ENCODE measurements at regions not wholly inside any gene's neighbourhood (a gene's known extent, or its start where the extent isn't known, plus 50 kb on each side); places are given as distances from the start of the nearest gene placed in this dataset.

DNA sequence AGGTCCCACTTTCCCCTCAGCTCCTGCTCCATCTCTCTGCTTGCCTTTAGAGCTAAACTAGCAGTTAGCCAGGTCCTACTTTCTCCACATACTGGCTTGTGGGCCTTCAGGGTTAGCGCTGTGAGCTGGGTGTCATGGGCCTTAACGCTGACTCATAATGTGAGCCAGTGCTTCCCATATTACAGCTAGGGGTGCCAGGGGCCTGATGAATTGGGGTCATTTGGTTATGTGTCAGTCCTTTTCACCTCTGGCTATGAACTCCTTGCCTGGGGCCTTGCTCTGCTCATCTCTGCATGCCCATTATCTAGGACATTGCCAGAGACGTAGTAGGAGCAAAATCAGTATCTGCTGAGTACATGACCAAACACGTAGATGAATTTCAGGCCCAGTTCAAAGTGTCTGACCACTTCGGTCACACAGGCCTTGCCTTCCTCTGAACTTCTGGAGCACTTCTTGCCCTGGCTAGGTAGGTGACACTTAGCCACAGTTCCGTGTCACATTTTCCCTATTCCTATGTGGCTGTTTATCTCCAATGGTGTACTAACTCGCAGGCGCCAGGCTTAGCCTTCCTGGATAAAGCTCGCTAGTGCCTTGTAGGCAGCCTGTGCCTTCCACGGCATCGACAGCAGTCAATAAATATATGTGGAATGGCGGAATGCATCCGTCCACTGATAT lies 103.2 kb upstream of the SIX3 start:
- DNase-seq = no peak
- no peaks in the 10 kb centered on the region for H3K36me3 ChIP-seq (ENCODE audit: control insufficient read depth in 4 of 4, insufficient read depth in 4 of 4, low read length in 3 of 4)
- no peak overlapping the region for H3K4me3 ChIP-seq (ENCODE audit: control insufficient read depth in 1 of 7, extremely low read depth in 1 of 7, insufficient read depth in 4 of 7, low read depth in 2 of 7, low read length in 6 of 7)
- H3K9me3 ChIP-seq (ENCODE audit: control extremely low read depth in 1 of 5, control insufficient read depth in 4 of 5, insufficient read depth in 2 of 5, low read depth in 1 of 5, low read length in 4 of 5) = peaks cover 0 to 6% (median 4%) of the 10 kb centered on the region in 5 experiments
- POLR2A ChIA-PET = no interaction called here
- peaks cover 0 to 7% (median 3%) of the 10 kb centered on the region in 5 experiments for H3K27me3 ChIP-seq (replicated peaks in 2 of 5; ENCODE audit: control insufficient read depth in 4 of 5, insufficient read depth in 5 of 5, low read length in 4 of 5)
- CTCF ChIA-PET = no interaction called here
- 92% methylated on average over 13 of the region's 13 CpGs for WGBS (ENCODE audit: insufficient coverage)
- H3K4me1 ChIP-seq (ENCODE audit: control extremely low read depth in 1 of 4, control insufficient read depth in 4 of 4, insufficient read depth in 4 of 4, low read length in 3 of 4) = no peaks in the 10 kb centered on the region
- H3K27ac ChIP-seq (ENCODE audit: insufficient read depth in 1 of 2, low read depth in 1 of 2, low read length in 2 of 2, poor library complexity in 1 of 2, severe bottlenecking in 2 of 2) = no peak overlapping the region

DNA sequence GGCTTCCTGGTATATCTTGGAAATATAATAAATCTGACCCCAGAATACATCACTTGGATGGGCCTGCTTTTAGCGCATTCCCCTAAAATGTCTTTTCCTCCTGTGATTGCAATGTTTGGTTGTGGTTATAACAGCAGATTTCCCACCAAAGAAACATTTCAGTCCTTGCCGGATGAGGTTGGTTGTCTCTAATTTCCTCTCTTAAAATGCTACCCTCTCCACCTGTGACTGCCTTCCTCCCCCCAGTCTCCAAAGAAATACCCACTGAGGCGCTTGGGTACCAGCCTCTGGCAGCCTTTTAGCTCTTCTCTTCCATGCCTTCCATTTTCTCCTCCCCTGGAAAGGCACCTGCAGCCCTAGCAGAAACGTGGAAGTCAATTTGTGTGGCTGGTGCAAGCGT lies 102.1 kb upstream of the SIX3 start:
- DNase-seq = no peak
- POLR2A ChIA-PET = no interaction called here
- no peaks in the 10 kb centered on the region for H3K36me3 ChIP-seq (ENCODE audit: control insufficient read depth in 4 of 4, insufficient read depth in 4 of 4, low read length in 3 of 4)
- CTCF ChIA-PET = no interaction called here
- H3K27me3 ChIP-seq (replicated peaks in 2 of 5; ENCODE audit: control insufficient read depth in 4 of 5, insufficient read depth in 5 of 5, low read length in 4 of 5) = peaks cover 0 to 9% (median 4%) of the 10 kb centered on the region in 5 experiments
- H3K27ac ChIP-seq (ENCODE audit: insufficient read depth in 1 of 2, low read depth in 1 of 2, low read length in 2 of 2, poor library complexity in 1 of 2, severe bottlenecking in 2 of 2) = no peak overlapping the region
- WGBS (ENCODE audit: insufficient coverage) = no CpG with 5 or more reads among the region's 5 CpGs
- H3K9me3 ChIP-seq (ENCODE audit: control extremely low read depth in 1 of 5, control insufficient read depth in 4 of 5, insufficient read depth in 2 of 5, low read depth in 1 of 5, low read length in 4 of 5) = peaks cover 0 to 4% (median 0%) of the 10 kb centered on the region in 5 experiments
- no peaks in the 10 kb centered on the region for H3K4me1 ChIP-seq (ENCODE audit: control extremely low read depth in 1 of 4, control insufficient read depth in 4 of 4, insufficient read depth in 4 of 4, low read length in 3 of 4)
- H3K4me3 ChIP-seq (ENCODE audit: control insufficient read depth in 1 of 7, extremely low read depth in 1 of 7, insufficient read depth in 4 of 7, low read depth in 2 of 7, low read length in 6 of 7) = no peak overlapping the region

DNA sequence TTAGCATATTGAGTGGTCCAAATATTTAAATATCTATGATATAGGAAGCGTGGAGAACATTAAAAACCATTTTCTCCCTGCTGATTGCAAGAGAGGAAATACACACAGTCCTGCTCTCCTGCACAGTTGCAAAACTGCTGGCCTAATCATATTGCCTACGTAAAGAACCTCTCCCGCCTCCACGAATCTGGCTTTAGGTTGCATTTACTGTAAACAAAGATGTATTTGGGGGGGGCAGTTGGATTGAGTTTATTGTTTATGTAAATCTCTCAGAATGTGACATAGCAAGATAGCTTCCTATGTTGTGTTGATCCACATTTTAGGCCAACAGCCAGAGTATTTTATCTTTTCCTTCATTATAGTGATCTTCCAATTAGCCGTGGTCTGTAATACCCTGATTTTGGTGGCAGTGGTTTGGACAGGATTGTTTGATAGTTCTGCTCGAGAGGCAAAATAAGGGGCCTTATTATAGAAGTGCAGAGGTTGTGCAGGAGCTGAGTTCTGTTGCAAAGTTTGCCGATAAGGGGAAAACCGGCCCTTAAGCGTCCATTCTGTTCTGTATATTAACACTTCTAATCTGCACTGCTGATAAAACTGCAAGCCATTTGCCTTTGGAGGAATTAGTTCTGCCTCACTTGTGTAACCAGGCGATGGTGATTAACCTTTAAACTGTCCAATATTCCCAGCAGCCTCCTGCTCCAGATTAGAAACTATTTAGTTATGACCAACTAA lies 101.6 kb upstream of the SIX3 start:
- 93% methylated on average over 6 of the region's 10 CpGs for WGBS (ENCODE audit: insufficient coverage)
- peaks cover 0 to 3% (median 0%) of the 10 kb centered on the region in 5 experiments for H3K9me3 ChIP-seq (ENCODE audit: control extremely low read depth in 1 of 5, control insufficient read depth in 4 of 5, insufficient read depth in 2 of 5, low read depth in 1 of 5, low read length in 4 of 5)
- H3K4me1 ChIP-seq (ENCODE audit: control extremely low read depth in 1 of 4, control insufficient read depth in 4 of 4, insufficient read depth in 4 of 4, low read length in 3 of 4) = no peaks in the 10 kb centered on the region
- ChIA-PET POLR2A (no interaction called here), CTCF (no interaction called here)
- no peak for DNase-seq
- no peak overlapping the region for H3K4me3 ChIP-seq (ENCODE audit: control insufficient read depth in 1 of 7, extremely low read depth in 1 of 7, insufficient read depth in 4 of 7, low read depth in 2 of 7, low read length in 6 of 7)
- no peaks in the 10 kb centered on the region for H3K36me3 ChIP-seq (ENCODE audit: control insufficient read depth in 4 of 4, insufficient read depth in 4 of 4, low read length in 3 of 4)
- no peak overlapping the region for H3K27ac ChIP-seq (ENCODE audit: insufficient read depth in 1 of 2, low read depth in 1 of 2, low read length in 2 of 2, poor library complexity in 1 of 2, severe bottlenecking in 2 of 2)
- H3K27me3 ChIP-seq (replicated peaks in 2 of 5; ENCODE audit: control insufficient read depth in 4 of 5, insufficient read depth in 5 of 5, low read length in 4 of 5) = peaks cover 0 to 14% (median 6%) of the 10 kb centered on the region in 5 experiments

DNA sequence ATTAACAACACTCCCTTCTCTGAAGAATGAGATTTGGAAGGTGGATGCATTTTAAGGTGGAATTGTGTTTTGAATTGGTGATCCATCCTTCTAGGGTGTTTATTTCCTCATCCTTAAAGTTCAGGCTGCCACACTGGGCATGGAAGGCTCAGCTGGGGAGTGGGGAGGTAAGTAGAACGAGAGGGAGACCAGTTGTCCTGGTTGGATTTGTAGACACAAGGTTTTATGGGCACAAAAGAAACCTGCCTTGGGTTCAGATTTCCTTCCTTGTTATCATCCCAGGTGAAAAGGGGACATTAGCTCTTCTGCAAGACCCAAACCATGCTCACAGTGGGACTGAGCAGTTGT lies 101.0 kb upstream of the SIX3 start:
- no peaks in the 10 kb centered on the region for H3K4me1 ChIP-seq (ENCODE audit: control extremely low read depth in 1 of 4, control insufficient read depth in 4 of 4, insufficient read depth in 4 of 4, low read length in 3 of 4)
- DNase-seq = no peak
- POLR2A ChIA-PET = no interaction called here
- CTCF ChIA-PET = no interaction called here
- peaks cover 0 to 14% (median 6%) of the 10 kb centered on the region in 5 experiments for H3K27me3 ChIP-seq (replicated peaks in 2 of 5; ENCODE audit: control insufficient read depth in 4 of 5, insufficient read depth in 5 of 5, low read length in 4 of 5)
- 100% methylated on average over 1 of the region's 1 CpG for WGBS (ENCODE audit: insufficient coverage)
- H3K36me3 ChIP-seq (ENCODE audit: control insufficient read depth in 4 of 4, insufficient read depth in 4 of 4, low read length in 3 of 4) = no peaks in the 10 kb centered on the region
- no peak overlapping the region for H3K27ac ChIP-seq (ENCODE audit: insufficient read depth in 1 of 2, low read depth in 1 of 2, low read length in 2 of 2, poor library complexity in 1 of 2, severe bottlenecking in 2 of 2)
- H3K4me3 ChIP-seq (ENCODE audit: control insufficient read depth in 1 of 7, extremely low read depth in 1 of 7, insufficient read depth in 4 of 7, low read depth in 2 of 7, low read length in 6 of 7) = no peak overlapping the region
- peaks cover 0 to 3% (median 0%) of the 10 kb centered on the region in 5 experiments for H3K9me3 ChIP-seq (ENCODE audit: control extremely low read depth in 1 of 5, control insufficient read depth in 4 of 5, insufficient read depth in 2 of 5, low read depth in 1 of 5, low read length in 4 of 5)

DNA sequence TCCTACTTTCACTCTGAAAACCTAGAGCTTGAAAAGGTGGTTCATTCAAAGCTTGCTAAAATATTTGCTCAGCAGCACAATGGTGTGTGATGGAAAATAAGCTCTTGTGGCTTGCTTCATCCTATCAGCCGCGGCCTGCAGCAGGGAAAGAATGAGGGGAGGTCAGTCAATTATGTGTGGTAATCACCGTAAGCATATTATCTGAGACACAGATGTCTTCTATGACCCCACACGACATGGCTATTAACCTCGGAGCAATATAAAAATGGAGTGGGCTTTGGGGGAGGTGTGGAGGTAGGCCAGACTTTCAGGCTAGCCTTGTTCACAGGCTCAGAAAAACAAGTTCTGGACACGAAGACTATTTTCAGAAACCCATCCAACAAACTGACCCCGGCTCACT lies 98.4 kb upstream of the SIX3 start:
- no peak overlapping the region for H3K4me3 ChIP-seq (ENCODE audit: control insufficient read depth in 1 of 7, extremely low read depth in 1 of 7, insufficient read depth in 4 of 7, low read depth in 2 of 7, low read length in 6 of 7)
- H3K9me3 ChIP-seq (ENCODE audit: control extremely low read depth in 1 of 5, control insufficient read depth in 4 of 5, insufficient read depth in 2 of 5, low read depth in 1 of 5, low read length in 4 of 5) = peaks cover 0 to 3% (median 0%) of the 10 kb centered on the region in 5 experiments
- H3K36me3 ChIP-seq (ENCODE audit: control insufficient read depth in 4 of 4, insufficient read depth in 4 of 4, low read length in 3 of 4) = no peaks in the 10 kb centered on the region
- H3K27me3 ChIP-seq (replicated peaks in 2 of 5; ENCODE audit: control insufficient read depth in 4 of 5, insufficient read depth in 5 of 5, low read length in 4 of 5) = peaks cover 0 to 15% (median 10%) of the 10 kb centered on the region in 5 experiments
- POLR2A ChIA-PET = no interaction called here
- DNase-seq = no peak
- H3K27ac ChIP-seq (ENCODE audit: insufficient read depth in 1 of 2, low read depth in 1 of 2, low read length in 2 of 2, poor library complexity in 1 of 2, severe bottlenecking in 2 of 2) = no peak overlapping the region
- CTCF ChIA-PET = no interaction called here
- H3K4me1 ChIP-seq (ENCODE audit: control extremely low read depth in 1 of 4, control insufficient read depth in 4 of 4, insufficient read depth in 4 of 4, low read length in 3 of 4) = no peaks in the 10 kb centered on the region
- 98% methylated on average over 5 of the region's 7 CpGs for WGBS (ENCODE audit: insufficient coverage)

DNA sequence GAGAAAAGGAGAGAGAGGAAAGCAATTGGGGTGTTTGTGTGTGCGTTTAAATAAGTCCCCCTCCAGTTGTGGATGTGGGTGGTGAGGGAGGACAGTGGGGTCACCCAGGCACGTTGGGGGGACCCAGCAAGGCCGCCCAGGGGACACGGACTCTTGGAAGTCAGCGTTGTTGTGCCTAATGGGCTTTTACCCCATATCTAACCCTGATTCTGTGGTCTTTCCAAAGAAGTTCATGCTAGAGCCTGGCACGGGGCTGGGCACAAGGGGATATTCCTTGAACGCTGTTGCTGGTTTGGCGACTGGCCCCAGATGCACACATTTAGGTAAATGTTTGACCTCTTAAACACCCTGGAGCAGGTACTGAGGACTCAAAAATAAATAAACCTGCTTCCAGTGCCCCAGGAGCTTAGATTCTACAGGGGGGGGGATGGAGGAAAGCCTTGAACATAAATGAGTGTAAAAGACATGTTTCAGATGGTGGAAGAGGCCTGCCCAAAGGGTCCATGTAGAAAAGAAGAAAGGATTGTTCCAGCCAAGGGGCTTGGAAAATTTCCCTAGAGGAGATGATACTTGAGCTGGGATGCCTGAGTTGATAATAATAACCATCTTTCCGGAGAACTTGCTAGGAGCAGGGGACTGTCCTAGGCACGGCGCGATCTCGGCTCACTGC lies 97.7 kb upstream of the SIX3 start:
- WGBS (ENCODE audit: insufficient coverage) = 97% methylated on average over 13 of the region's 13 CpGs
- Histone ChIP-seq H3K36me3 (ENCODE audit: control insufficient read depth in 4 of 4, insufficient read depth in 4 of 4, low read length in 3 of 4) (no peaks in the 10 kb centered on the region), H3K4me3 (ENCODE audit: control insufficient read depth in 1 of 7, extremely low read depth in 1 of 7, insufficient read depth in 4 of 7, low read depth in 2 of 7, low read length in 6 of 7) (no peak overlapping the region), H3K9me3 (ENCODE audit: control extremely low read depth in 1 of 5, control insufficient read depth in 4 of 5, insufficient read depth in 2 of 5, low read depth in 1 of 5, low read length in 4 of 5) (peaks cover 0 to 3% (median 0%) of the 10 kb centered on the region in 5 experiments), H3K4me1 (ENCODE audit: control extremely low read depth in 1 of 4, control insufficient read depth in 4 of 4, insufficient read depth in 4 of 4, low read length in 3 of 4) (no peaks in the 10 kb centered on the region), H3K27me3 (replicated peaks in 2 of 5; ENCODE audit: control insufficient read depth in 4 of 5, insufficient read depth in 5 of 5, low read length in 4 of 5) (peaks cover 0 to 19% (median 10%) of the 10 kb centered on the region in 5 experiments), H3K27ac (ENCODE audit: insufficient read depth in 1 of 2, low read depth in 1 of 2, low read length in 2 of 2, poor library complexity in 1 of 2, severe bottlenecking in 2 of 2) (no peak overlapping the region)
- ChIA-PET POLR2A (no interaction called here), CTCF (no interaction called here)
- no peak for DNase-seq

DNA sequence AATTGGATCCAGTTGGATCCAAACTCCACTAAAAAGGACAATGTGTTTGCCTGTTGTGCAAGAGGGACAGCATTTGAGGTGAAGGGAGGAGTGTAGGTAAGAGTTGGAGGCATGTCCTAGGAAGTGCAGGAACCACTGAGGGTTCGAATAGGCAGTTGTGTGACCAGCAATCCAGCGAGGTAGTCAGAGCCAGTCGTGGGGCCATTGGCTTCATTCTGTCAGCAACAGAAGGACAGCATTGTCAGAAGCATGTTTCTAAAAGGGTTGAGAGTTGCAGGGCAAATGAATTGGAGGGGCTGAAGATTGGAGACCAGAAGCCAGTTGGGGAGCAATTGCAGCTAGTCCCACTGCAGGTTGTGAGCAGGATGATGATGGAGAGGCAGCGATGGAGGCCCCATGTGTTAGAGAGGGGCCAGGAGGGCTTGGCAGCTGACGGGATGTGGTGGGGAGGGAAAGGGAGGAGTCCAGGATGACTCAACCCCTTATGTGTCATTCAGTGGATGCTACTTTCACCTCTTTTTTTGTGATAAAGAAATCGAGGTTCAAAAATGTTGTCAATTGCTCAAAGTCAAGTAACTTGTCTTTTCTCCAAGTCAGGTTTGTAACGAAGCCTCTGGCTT lies 96.7 kb upstream of the SIX3 start:
- H3K9me3 ChIP-seq (ENCODE audit: control extremely low read depth in 1 of 5, control insufficient read depth in 4 of 5, insufficient read depth in 2 of 5, low read depth in 1 of 5, low read length in 4 of 5) = peaks cover 0 to 3% (median 0%) of the 10 kb centered on the region in 5 experiments
- H3K27ac ChIP-seq (ENCODE audit: insufficient read depth in 1 of 2, low read depth in 1 of 2, low read length in 2 of 2, poor library complexity in 1 of 2, severe bottlenecking in 2 of 2) = no peak overlapping the region
- no peak for DNase-seq
- ChIA-PET CTCF (no interaction called here), POLR2A (no interaction called here)
- no peak overlapping the region for H3K4me3 ChIP-seq (ENCODE audit: control insufficient read depth in 1 of 7, extremely low read depth in 1 of 7, insufficient read depth in 4 of 7, low read depth in 2 of 7, low read length in 6 of 7)
- H3K4me1 ChIP-seq (ENCODE audit: control extremely low read depth in 1 of 4, control insufficient read depth in 4 of 4, insufficient read depth in 4 of 4, low read length in 3 of 4) = no peaks in the 10 kb centered on the region
- 94% methylated on average over 6 of the region's 7 CpGs for WGBS (ENCODE audit: insufficient coverage)
- H3K36me3 ChIP-seq (ENCODE audit: control insufficient read depth in 4 of 4, insufficient read depth in 4 of 4, low read length in 3 of 4) = no peaks in the 10 kb centered on the region
- peaks cover 2 to 27% (median 13%) of the 10 kb centered on the region in 5 experiments for H3K27me3 ChIP-seq (replicated peaks in 2 of 5; ENCODE audit: control insufficient read depth in 4 of 5, insufficient read depth in 5 of 5, low read length in 4 of 5)
